Panc1 (cell line): ENCODE measurements at regions not wholly inside any gene's neighbourhood (a gene's known extent, or its start where the extent isn't known, plus 50 kb on each side); places are given as distances from the start of the nearest gene placed in this dataset.

Experiments used
- ATAC-seq: fragments of 200-7000 bp; cut with Tn5 transposase; 2 replicates; pipeline ENCODE4 v1.9.1; 2020; ENCODE audit warnings: mild to moderate bottlenecking, moderate library complexity
- BruUV-seq: library from RNA; stranded (reverse); fragments of 400-500 nt; replicated peaks from 2 replicates; lab custom pipeline; 2021; lab: Mats Ljungman, UMichigan
- CTCF ChIA-PET: fragments of 300-600 bp; sonication (Branson Sonifier 250); formaldehyde crosslinking; loops from one replicate; lab custom pipeline; 2022; ENCODE audit warnings: antibody characterized with exemption; lab: Charles Lee
- POLR2A ChIA-PET: fragments of 300-600 bp; sonication (Branson Sonifier 250); formaldehyde crosslinking; loops from one replicate; lab custom pipeline; 2022; ENCODE audit warnings: antibody characterized with exemption; lab: Charles Lee
- DNase-seq: peaks from one replicate; pipeline ENCODE4 v3.0.0-alpha.2; 2010; ENCODE audit warnings: low read depth, low spot score
- H3K27ac ChIP-seq: 2 replicates; pipeline ENCODE4 v1.5.1; 2011; ENCODE audit warnings: mild to moderate bottlenecking, low read length, inconsistent platforms
- H3K27me3 ChIP-seq: fragments of 200-500 bp; sonication (Bioruptor generic); 2 replicates; pipeline ENCODE4 v1.6.0; 2014; ENCODE audit warnings: low read length, inconsistent platforms; ENCODE audit not compliant: control insufficient read depth, insufficient read depth
- H3K36me3 ChIP-seq: fragments of 200-500 bp; sonication (Bioruptor generic); 2 replicates; pipeline ENCODE4 v1.5.1; 2014; ENCODE audit warnings: inconsistent platforms, mild to moderate bottlenecking, low read length, moderate library complexity; ENCODE audit not compliant: control insufficient read depth, insufficient read depth
- H3K4me1 ChIP-seq: 2 replicates; pipeline ENCODE4 v1.5.1; 2011; ENCODE audit warnings: inconsistent platforms, mild to moderate bottlenecking, low read length, moderate library complexity; ENCODE audit not compliant: control insufficient read depth, insufficient read depth
- H3K4me3 ChIP-seq, 2 experiments: 2 replicates each; pipeline ENCODE4 v1.5.1; 2011 to 2012; ENCODE audit warnings: low read depth in 2 of 2, low read length in 2 of 2, mild to moderate bottlenecking in 2 of 2, inconsistent platforms in 1 of 2, moderate library complexity in 1 of 2
- H3K9me3 ChIP-seq: fragments of 200-500 bp; sonication (Bioruptor generic); 2 replicates; pipeline ENCODE4 v1.5.1; 2014; ENCODE audit warnings: low read depth, mild to moderate bottlenecking, inconsistent platforms, low read length, moderate library complexity; ENCODE audit not compliant: control insufficient read depth, insufficient read depth
- CTCF ChIP-seq: fragments of 450-650 bp; IDR thresholded peaks from 2 replicates; pipeline ENCODE4 v1.5.1; 2017; ENCODE audit warnings: mild to moderate bottlenecking
- POLR2AphosphoS5 ChIP-seq: IDR thresholded peaks from 2 replicates; pipeline ENCODE4 v1.6.1; 2012; ENCODE audit warnings: mild to moderate bottlenecking, low read depth, low read length, moderate library complexity
- REST ChIP-seq, 2 experiments: IDR thresholded peaks; 2 replicates each; pipeline ENCODE4 v1.6.1; 2011 to 2012; ENCODE audit warnings: low read depth in 2 of 2, control low read depth in 1 of 2, low read length in 1 of 2, mild to moderate bottlenecking in 1 of 2, moderate library complexity in 1 of 2; ENCODE audit not compliant: insufficient read depth in 1 of 2
- SIN3A ChIP-seq: IDR thresholded peaks from 2 replicates; pipeline ENCODE4 v1.6.1; 2012; ENCODE audit warnings: low read depth, mild to moderate bottlenecking, low read length, moderate library complexity, borderline replicate concordance; ENCODE audit not compliant: insufficient read depth
- TCF7L2 ChIP-seq: IDR thresholded peaks from 2 replicates; pipeline ENCODE4 v1.6.1; 2011; ENCODE audit warnings: mild to moderate bottlenecking, low read depth, low read length, inconsistent platforms
- in situ Hi-C: cut with HindIII; loops from 2 replicates; pipeline ENCODE4 v1.10.0; 2016; ENCODE audit warnings: low sequenced_read_pairs, low pct_unique_long_range_greater_than_20kb
- intact Hi-C: fragments of 100-400 bp; cut with micrococcal nuclease; formaldehyde crosslinking; loops from one replicate; pipeline ENCODE4 v1.10.0; 2022; ENCODE audit not compliant: unreplicated experiment

- H3K9me3 ChIP-seq: no peaks in the 10 kb centered on the region
- no peaks in the 10 kb centered on the region for H3K27me3 ChIP-seq
- H3K4me3 ChIP-seq: no peak overlapping the region
- DNase-seq (no peak), ATAC-seq (no peak)
- no TSS peak for BruUV-seq
- in situ Hi-C loops (no loop called here), intact Hi-C loops (no loop called here)
- POLR2A ChIA-PET: no interaction called here
- H3K36me3 ChIP-seq: no peaks in the 10 kb centered on the region
- H3K4me1 ChIP-seq: no peaks in the 10 kb centered on the region
- H3K27ac ChIP-seq: no peak overlapping the region
- CTCF ChIA-PET: no interaction called here
- TF ChIP-seq SIN3A (no peak), POLR2AphosphoS5 (no peak), CTCF (no peak), TCF7L2 (no peak), REST (IDR thresholded peaks at IDR 0.05; ENCODE audit: insufficient read depth in 1 of 2, low read depth in 2 of 2, low read length in 1 of 2) (no peak)
Observed at GRCh38 chr12:61504396-61505080, 755.7 kb upstream of the USP15 start.

GRCh38 chr12:61513499-61513898, 746.7 kb upstream of the USP15 start:
- Histone ChIP-seq H3K9me3 (no peaks in the 10 kb centered on the region), H3K27ac (no peak overlapping the region), H3K36me3 (no peaks in the 10 kb centered on the region), H3K4me1 (no peaks in the 10 kb centered on the region), H3K27me3 (no peaks in the 10 kb centered on the region), H3K4me3 (no peak overlapping the region)
- intact Hi-C loops (no loop called here), in situ Hi-C loops (no loop called here)
- TF ChIP-seq TCF7L2 (no peak), REST (IDR thresholded peaks at IDR 0.05; ENCODE audit: insufficient read depth in 1 of 2, low read depth in 2 of 2, low read length in 1 of 2) (no peak), CTCF (no peak), SIN3A (no peak), POLR2AphosphoS5 (no peak)
- ChIA-PET CTCF (no interaction called here), POLR2A (no interaction called here)
- BruUV-seq: no TSS peak
- ATAC-seq (no peak), DNase-seq (no peak)
